ENCODE measurements at regions not wholly inside any gene's neighbourhood (a gene's known extent, or its start where the extent isn't known, plus 50 kb on each side); places are given as distances from the start of the nearest gene placed in this dataset.
"Not testable (repeated sequence)": the region's sequence is repeated elsewhere in the genome, so short reads cannot be mapped to it uniquely, and the experiment has no call there.

GRCh38 chr7:81143856-81144255 lies 225.0 kb upstream of the SEMA3C start:
- DNase-seq (ENCODE audit: low spot score): no peak
- ChIA-PET POLR2A (ENCODE audit: low non-redundant PET) (no interaction called here), CTCF (no interaction called here)
- TF ChIP-seq CTCF (conservative IDR thresholded peaks at IDR 0.05; ENCODE audit: low read depth): no peak
- no peak overlapping the region for H3K27ac ChIP-seq

GRCh38 chr7:81141257-81142205 lies 222.7 kb upstream of the SEMA3C start:
- POLR2A ChIA-PET (ENCODE audit: low non-redundant PET); H3K27ac ChIP-seq; DNase-seq (ENCODE audit: low spot score): not testable (repeated sequence)
- CTCF ChIA-PET: interaction anchor here (0.6 kb wide), 1 partner anchor 829 kb away, joined by 5 read pairs; no protein-coding TSS in a partner anchor

GRCh38 chr7:81140775-81141174 lies 221.9 kb upstream of the SEMA3C start:
- ChIA-PET POLR2A (ENCODE audit: low non-redundant PET) (no interaction called here), CTCF (no interaction called here)
- H3K27ac ChIP-seq: no peak overlapping the region
- TF ChIP-seq CTCF (conservative IDR thresholded peaks at IDR 0.05; ENCODE audit: low read depth): no peak
- DNase-seq (ENCODE audit: low spot score): no peak

GRCh38 chr7:81140252-81140651 lies 221.4 kb upstream of the SEMA3C start:
- CTCF ChIA-PET: interaction anchor here (0.6 kb wide), 1 partner anchor 51 kb away, joined by 3 read pairs; no protein-coding TSS in a partner anchor

GRCh38 chr7:81138870-81139269 lies 220.0 kb upstream of the SEMA3C start:
- POLR2A ChIA-PET (ENCODE audit: low non-redundant PET): no interaction called here
- DNase-seq (ENCODE audit: low spot score): no peak
- TF ChIP-seq CTCF (conservative IDR thresholded peaks at IDR 0.05; ENCODE audit: low read depth): no peak
- CTCF ChIA-PET: no interaction called here
- no peak overlapping the region for H3K27ac ChIP-seq

More at GRCh38 chr7:81140252-81140651, 221.4 kb upstream of the SEMA3C start:
- no peak for TF ChIP-seq CTCF (conservative IDR thresholded peaks at IDR 0.05; ENCODE audit: low read depth)
- no peak overlapping the region for H3K27ac ChIP-seq
- no peak for DNase-seq (ENCODE audit: low spot score)
- POLR2A ChIA-PET (ENCODE audit: low non-redundant PET): no interaction called here

GRCh38 chr7:81135324-81135723 lies 216.5 kb upstream of the SEMA3C start:
- POLR2A ChIA-PET (ENCODE audit: low non-redundant PET): no interaction called here
- no peak for DNase-seq (ENCODE audit: low spot score)
- CTCF ChIA-PET: no interaction called here
- no peak for TF ChIP-seq CTCF (conservative IDR thresholded peaks at IDR 0.05; ENCODE audit: low read depth)
- H3K27ac ChIP-seq: no peak overlapping the region

- ChIA-PET POLR2A (ENCODE audit: low non-redundant PET) (no interaction called here), CTCF (no interaction called here)
- TF ChIP-seq CTCF (conservative IDR thresholded peaks at IDR 0.05; ENCODE audit: low read depth): no peak
Observed at GRCh38 chr7:81128011-81128410, 209.2 kb upstream of the SEMA3C start.

More at GRCh38 chr7:81128011-81128410, 209.2 kb upstream of the SEMA3C start:
- no peak overlapping the region for H3K27ac ChIP-seq
- no peak for DNase-seq (ENCODE audit: low spot score)
